H1 (cell line): ENCODE measurements at regions not wholly inside any gene's neighbourhood (a gene's known extent, or its start where the extent isn't known, plus 50 kb on each side); places are given as distances from the start of the nearest gene placed in this dataset.

Source experiments
- CTCF ChIA-PET: fragments of 300-600 bp; sonication (Branson Sonifier 250); formaldehyde crosslinking; loops from one replicate; lab custom pipeline; 2021; ENCODE audit not compliant: partially characterized antibody; lab: Charles Lee
- POLR2A ChIA-PET: fragments of 300-600 bp; sonication (Branson Sonifier 250); formaldehyde crosslinking; loops from one replicate; lab custom pipeline; 2021; ENCODE audit warnings: inconsistent platforms; ENCODE audit not compliant: partially characterized antibody; lab: Charles Lee
- DNase-seq, 2 experiments: peaks; one replicate each; pipeline versions ENCODE4 v3.0.0 to v3.0.0-alpha.2; 2010 to 2022; ENCODE audit warnings: low spot score in 2 of 2, low read depth in 1 of 2, mixed read lengths in 1 of 2
- FAIRE-seq: peaks from 2 replicates; lab custom pipeline; 2011; peaks lifted over from hg19 to GRCh38; lab: Jason Lieb, UNC
- H2AFZ ChIP-seq: 2 replicates; pipeline ENCODE4 v1.8.1; 2012; ENCODE audit warnings: low read length, inconsistent platforms
- H2AK5ac ChIP-seq: 2 replicates; pipeline ENCODE4 v1.6.1; 2013; ENCODE audit warnings: low read depth, low read length
- H2BK120ac ChIP-seq: replicated peaks from 2 replicates; pipeline ENCODE3; 2013; ENCODE audit warnings: low read depth, low read length, inconsistent platforms
- H2BK12ac ChIP-seq: 2 replicates; pipeline ENCODE4 v1.6.1; 2013; ENCODE audit warnings: low read depth, low read length
- H2BK15ac ChIP-seq: 2 replicates; pipeline ENCODE4 v1.6.1; 2013; ENCODE audit warnings: low read length
- H2BK20ac ChIP-seq: 2 replicates; pipeline ENCODE4 v1.6.1; 2013; ENCODE audit warnings: low read length
- H2BK5ac ChIP-seq: 2 replicates; pipeline ENCODE4 v1.6.1; 2013; ENCODE audit warnings: low read depth, low read length
- H3K14ac ChIP-seq: 2 replicates; pipeline ENCODE4 v1.6.1; 2013; ENCODE audit warnings: inconsistent platforms; ENCODE audit not compliant: insufficient read length
- H3K18ac ChIP-seq: 2 replicates; pipeline ENCODE4 v1.6.1; 2013; ENCODE audit warnings: low read length; ENCODE audit errors: extremely low read depth
- H3K23ac ChIP-seq: 2 replicates; pipeline ENCODE4 v1.6.1; 2013; ENCODE audit warnings: inconsistent platforms; ENCODE audit not compliant: insufficient read length
- H3K23me2 ChIP-seq: 2 replicates; pipeline ENCODE4 v1.6.1; 2013; ENCODE audit warnings: low read depth, low read length
- H3K27ac ChIP-seq: 2 replicates; pipeline ENCODE4 v1.6.1; 2011; ENCODE audit warnings: low read depth, low read length, inconsistent platforms
- H3K27me3 ChIP-seq, 4 experiments: replicated peaks in 1 of 4; 1 replicate in 1 of 4; 2 replicates in 3 of 4; pipeline versions ENCODE4 v1.6.1 to v1.8.1; 2011 to 2013; ENCODE audit warnings: low read length in 3 of 4, mild to moderate bottlenecking in 3 of 4, inconsistent platforms in 2 of 4, mixed read lengths in 2 of 4, moderate library complexity in 1 of 4; ENCODE audit not compliant: control insufficient read depth in 3 of 4, insufficient read depth in 3 of 4; ENCODE audit errors: extremely low read depth in 1 of 4
- H3K36me3 ChIP-seq, 4 experiments: 2 replicates each; pipeline versions ENCODE4 v1.6.1 to v1.8.1; 2011 to 2013; ENCODE audit warnings: mild to moderate bottlenecking in 4 of 4, low read length in 3 of 4, moderate library complexity in 2 of 4, control low read depth in 1 of 4, inconsistent platforms in 1 of 4; ENCODE audit not compliant: insufficient read depth in 4 of 4, control insufficient read depth in 2 of 4
- H3K4ac ChIP-seq: replicated peaks from 2 replicates; pipeline ENCODE3; 2013; ENCODE audit warnings: low read length, low read depth, mixed read lengths, inconsistent platforms; ENCODE audit not compliant: insufficient read length
- H3K4me1 ChIP-seq, 4 experiments: replicated peaks in 1 of 4; 1 replicate in 1 of 4; 2 replicates in 3 of 4; pipeline versions ENCODE4 v1.6.1 to v1.8.1; 2011 to 2013; ENCODE audit warnings: low read length in 3 of 4, inconsistent platforms in 2 of 4, mixed read lengths in 1 of 4; ENCODE audit not compliant: insufficient read depth in 4 of 4, control insufficient read depth in 3 of 4
- H3K4me2 ChIP-seq, 2 experiments: 2 replicates each; pipeline versions ENCODE4 v1.6.1 to v1.8.1; 2011 to 2013; ENCODE audit warnings: low read depth in 2 of 2, low read length in 2 of 2, control low read depth in 1 of 2, inconsistent platforms in 1 of 2, mild to moderate bottlenecking in 1 of 2; ENCODE audit not compliant: insufficient read depth in 1 of 2
- H3K4me3 ChIP-seq, 4 experiments: fragments of 200-600, 300-600 bp in 1 of 4; sonication (generic), shearing (Covaris generic), sonication (Bioruptor Twin) in 1 of 4; 2 replicates each; pipeline versions ENCODE4 v1.5.1 to v1.8.1; 2011 to 2016; ENCODE audit warnings: low read length in 4 of 4, low read depth in 3 of 4, control low read depth in 2 of 4, inconsistent platforms in 2 of 4, mild to moderate bottlenecking in 2 of 4, mixed read lengths in 1 of 4, moderate library complexity in 1 of 4; ENCODE audit not compliant: insufficient read depth in 2 of 4; ENCODE audit errors: extremely low read depth in 1 of 4
- H3K56ac ChIP-seq: replicated peaks from 2 replicates; pipeline ENCODE3; 2013; ENCODE audit warnings: low read depth, mild to moderate bottlenecking, mixed read lengths, low read length, inconsistent platforms; ENCODE audit not compliant: insufficient read length
- H3K79me1 ChIP-seq: 2 replicates; pipeline ENCODE4 v1.6.1; 2013; ENCODE audit warnings: low read depth, low read length, control low read depth
- H3K79me2 ChIP-seq, 2 experiments: 2 replicates each; pipeline versions ENCODE4 v1.6.1 to v1.8.1; 2012 to 2013; ENCODE audit warnings: low read length in 2 of 2, mild to moderate bottlenecking in 2 of 2, inconsistent platforms in 1 of 2; ENCODE audit not compliant: insufficient read depth in 2 of 2, control insufficient read depth in 1 of 2
- H3K9ac ChIP-seq, 4 experiments: replicated peaks in 1 of 4; 1 replicate in 1 of 4; 2 replicates in 3 of 4; pipeline versions ENCODE4 v1.6.1 to v1.8.1; 2011 to 2013; ENCODE audit warnings: low read depth in 3 of 4, low read length in 3 of 4, control low read depth in 2 of 4, mild to moderate bottlenecking in 2 of 4, moderate library complexity in 2 of 4, inconsistent platforms in 1 of 4; ENCODE audit errors: extremely low read depth in 1 of 4
- H3K9me3 ChIP-seq, 2 experiments: 2 replicates each; pipeline versions ENCODE4 v1.6.1 to v1.8.1; 2012 to 2013; ENCODE audit warnings: mild to moderate bottlenecking in 2 of 2, moderate library complexity in 2 of 2, control low read depth in 1 of 2, inconsistent platforms in 1 of 2, low read depth in 1 of 2, low read length in 1 of 2, mixed read lengths in 1 of 2; ENCODE audit not compliant: insufficient read depth in 2 of 2
- H4K20me1 ChIP-seq, 2 experiments: replicated peaks in 1 of 2; 2 replicates each; pipeline versions ENCODE3 to v1.8.1; 2011 to 2013; ENCODE audit warnings: inconsistent platforms in 2 of 2, low read length in 2 of 2, mild to moderate bottlenecking in 1 of 2; ENCODE audit not compliant: insufficient read depth in 2 of 2, control insufficient read depth in 1 of 2
- H4K5ac ChIP-seq: 2 replicates; pipeline ENCODE4 v1.6.1; 2013; ENCODE audit warnings: low read length, low read depth, mixed read lengths, inconsistent platforms; ENCODE audit not compliant: insufficient read length
- H4K8ac ChIP-seq: 2 replicates; pipeline ENCODE4 v1.8.0; 2013; ENCODE audit warnings: mild to moderate bottlenecking, moderate library complexity, low read length, inconsistent platforms; ENCODE audit not compliant: insufficient read depth; ENCODE audit errors: extremely low read depth
- H4K91ac ChIP-seq: replicated peaks from 2 replicates; pipeline ENCODE3; 2013; ENCODE audit warnings: low read length, mixed read lengths, inconsistent platforms; ENCODE audit not compliant: insufficient read length
- BCL11A ChIP-seq, 2 experiments: IDR thresholded peaks; one replicate each; pipeline ENCODE4 v1.6.1; 2011; ENCODE audit warnings: low read depth in 2 of 2, low read length in 2 of 2, mild to moderate bottlenecking in 2 of 2
- BRCA1 ChIP-seq: IDR thresholded peaks from 2 replicates; pipeline ENCODE4 v1.6.1; 2012; ENCODE audit warnings: low read depth, low read length, improper control_type of control experiment
- CEBPB ChIP-seq: IDR thresholded peaks from 2 replicates; pipeline ENCODE4 v1.6.1; 2012; ENCODE audit warnings: low read depth, low read length
- EP300 ChIP-seq, 2 experiments: IDR thresholded peaks; 1 replicate in 1 of 2; 2 replicates in 1 of 2; pipeline ENCODE4 v1.6.1; 2011 to 2012; ENCODE audit warnings: low read depth in 2 of 2, low read length in 2 of 2, mild to moderate bottlenecking in 2 of 2, borderline replicate concordance in 1 of 2, inconsistent platforms in 1 of 2, moderate library complexity in 1 of 2
- PHF8 ChIP-seq: fragments of 200-600 bp; sonication (generic); conservative IDR thresholded peaks from 2 replicates; pipeline ENCODE4 v1.7.1; 2012; ENCODE audit warnings: low read depth, mild to moderate bottlenecking, inconsistent platforms, low read length, moderate library complexity
- POLR2AphosphoS5 ChIP-seq: IDR thresholded peaks from 2 replicates; pipeline ENCODE4 v1.6.1; 2011; ENCODE audit warnings: low read depth, low read length
- RXRA ChIP-seq: IDR thresholded peaks from 2 replicates; pipeline ENCODE4 v1.6.1; 2011; ENCODE audit warnings: low read depth, mild to moderate bottlenecking, low read length, moderate library complexity; ENCODE audit not compliant: insufficient read depth
- SAP30 ChIP-seq: fragments of 300-600 bp; sonication (generic); IDR thresholded peaks from 2 replicates; pipeline ENCODE4 v1.7.1; 2012; ENCODE audit warnings: low read length, moderate library complexity, mild to moderate bottlenecking, inconsistent platforms; ENCODE audit not compliant: insufficient read depth, insufficient replicate concordance
- SP1 ChIP-seq: IDR thresholded peaks from 2 replicates; pipeline ENCODE4 v1.6.1; 2011; ENCODE audit warnings: low read depth, low read length
- TCF12 ChIP-seq: IDR thresholded peaks from 2 replicates; pipeline ENCODE4 v1.6.1; 2011; ENCODE audit warnings: low read depth, mild to moderate bottlenecking, low read length
- YY1 ChIP-seq: IDR thresholded peaks from 2 replicates; pipeline ENCODE4 v1.6.1; 2011; ENCODE audit warnings: low read depth, mild to moderate bottlenecking, low read length
- WGBS, 2 experiments: shearing (Covaris generic) in 1 of 2; methylation state at CpG; one replicate each; pipeline versions ENCODE4 v1.1.6 to v1.1.7; 2013 to 2015; ENCODE audit warnings: low lambda C conversion rate in 2 of 2, mixed read lengths in 2 of 2, inconsistent platforms in 1 of 2, low coverage in 1 of 2, missing lambda C conversion rate in 1 of 2; ENCODE audit not compliant: insufficient replicate concordance in 2 of 2, insufficient coverage in 1 of 2, insufficient read length in 1 of 2; ENCODE audit errors: extremely low coverage in 1 of 2, missing lambda C conversion rate in 1 of 2; 5-methylcytosine and 5-hydroxymethylcytosine counted together
- TF ChIP-seq, protein P1 (sequence below): IDR thresholded peaks from 2 replicates; pipeline ENCODE4 v1.6.1; 2011; ENCODE audit warnings: low read length, improper control_type of control experiment

- Histone ChIP-seq H3K56ac (no peak overlapping the region), H3K23ac (no peak overlapping the region), H3K79me1 (no peaks in the 10 kb centered on the region), H3K18ac (no peak overlapping the region), H2BK5ac (no peak overlapping the region), H4K91ac (no peak overlapping the region), H3K4me1 (no peaks in the 10 kb centered on the region), H3K4ac (no peak overlapping the region), H3K36me3 (no peaks in the 10 kb centered on the region), H2BK20ac (no peak overlapping the region), H3K27ac (no peak overlapping the region), H2BK120ac (no peak overlapping the region), H3K79me2 (no peaks in the 10 kb centered on the region), H3K14ac (no peak overlapping the region), H2BK12ac (no peak overlapping the region), H2AK5ac (no peak overlapping the region), H3K4me2 (no peak overlapping the region), H3K23me2 (no peaks in the 10 kb centered on the region), H3K9me3 (no peaks in the 10 kb centered on the region), H2BK15ac (no peak overlapping the region)
- ChIA-PET POLR2A (no interaction called here), CTCF (no interaction called here)
- no peak for DNase-seq
- WGBS, 2 experiments, result 96% methylated on average over 2 of the region's 2 CpGs; no CpG with 5 or more reads in 1 of the 2 experiments
- TF ChIP-seq SP1 (no peak), PHF8 (no peak), CEBPB (no peak), POLR2AphosphoS5 (no peak), RXRA (no peak), BRCA1 (no peak), TCF12 (no peak), YY1 (no peak), BCL11A (IDR thresholded peaks at IDR 0.05; ENCODE audit: low read depth in 2 of 2, low read length in 2 of 2) (no peak), SAP30 (no peak), EP300 (IDR thresholded peaks at IDR 0.05; ENCODE audit: borderline replicate concordance in 1 of 2, low read depth in 2 of 2, low read length in 2 of 2) (no peak)
- TF ChIP-seq, protein P1, sequence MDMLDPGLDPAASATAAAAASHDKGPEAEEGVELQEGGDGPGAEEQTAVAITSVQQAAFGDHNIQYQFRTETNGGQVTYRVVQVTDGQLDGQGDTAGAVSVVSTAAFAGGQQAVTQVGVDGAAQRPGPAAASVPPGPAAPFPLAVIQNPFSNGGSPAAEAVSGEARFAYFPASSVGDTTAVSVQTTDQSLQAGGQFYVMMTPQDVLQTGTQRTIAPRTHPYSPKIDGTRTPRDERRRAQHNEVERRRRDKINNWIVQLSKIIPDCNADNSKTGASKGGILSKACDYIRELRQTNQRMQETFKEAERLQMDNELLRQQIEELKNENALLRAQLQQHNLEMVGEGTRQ, result no peak
- TF ChIP-seq, all 59 proteins: peak for 0
- H4K8ac ChIP-seq, result no peak overlapping the region
- H2AFZ ChIP-seq, result no peak overlapping the region
- H3K4me3 ChIP-seq, result no peak overlapping the region
- H4K5ac ChIP-seq, result no peak overlapping the region
- no peaks in the 10 kb centered on the region for H4K20me1 ChIP-seq
- FAIRE-seq, result no peak
- H3K9ac ChIP-seq, result no peak overlapping the region
- H3K27me3 ChIP-seq, result no peaks in the 10 kb centered on the region
These were observed 529.6 kb downstream of the ZNF674 start for GRCh38 chrX:46015653-46016052.
